ENCODE measurements at regions not wholly inside any gene's neighbourhood (a gene's known extent, or its start where the extent isn't known, plus 50 kb on each side); places are given as distances from the start of the nearest gene placed in this dataset.

DNA sequence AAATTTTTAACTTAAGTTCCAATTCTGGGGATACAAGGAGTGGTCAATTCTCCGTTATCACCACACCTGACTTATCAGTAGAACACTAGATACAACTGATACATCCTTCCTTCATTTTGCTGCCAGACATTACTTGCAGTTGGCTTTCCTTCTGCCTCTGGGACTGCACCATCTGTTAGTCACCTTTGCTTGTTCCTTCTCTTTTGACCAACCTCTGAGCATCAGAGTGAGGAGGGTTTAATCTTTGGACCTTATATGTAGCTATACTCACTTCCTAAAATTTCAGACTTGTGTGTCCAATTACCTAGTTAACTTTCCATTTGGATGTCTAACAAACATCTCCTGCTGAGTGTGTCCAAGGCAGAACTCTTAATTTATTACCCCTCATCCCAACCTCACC lies 330.7 kb downstream of the PTTG2 start:
- Histone ChIP-seq H2BK120ac (ENCODE audit: low read depth, low read length) (no peak overlapping the region), H3K27me3 (ENCODE audit: control insufficient read depth, insufficient read depth, low read length) (no peaks in the 10 kb centered on the region), H2BK5ac (ENCODE audit: low read depth, low read length, poor library complexity, severe bottlenecking) (no peak overlapping the region), H3K4me3 (ENCODE audit: insufficient read depth, low read depth, low read length) (no peak overlapping the region), H3K9ac (ENCODE audit: low read depth, low read length) (no peak overlapping the region), H4K5ac (ENCODE audit: low read depth, low read length) (no peak overlapping the region), H4K8ac (ENCODE audit: low read depth in 2 of 2, low read length in 2 of 2) (no peak overlapping the region), H3K18ac (ENCODE audit: low read depth, low read length) (no peak overlapping the region), H3K79me1 (ENCODE audit: low read depth in 1 of 2, low read length in 2 of 2) (no peaks in the 10 kb centered on the region), H4K20me1 (ENCODE audit: insufficient read depth, low read length) (no peaks in the 10 kb centered on the region), H3K9me1 (ENCODE audit: insufficient read depth, low read length) (no peaks in the 10 kb centered on the region), H2BK15ac (ENCODE audit: low read depth, low read length) (no peak overlapping the region), H3K56ac (ENCODE audit: extremely low read depth, insufficient read depth, low read length) (no peak overlapping the region), H3K23ac (ENCODE audit: low read depth, low read length) (no peak overlapping the region), H3K4me1 (ENCODE audit: control insufficient read depth, insufficient read depth, low read length) (no peaks in the 10 kb centered on the region; the same call in 1 of the 2 replicates), H4K91ac (ENCODE audit: insufficient read depth, low read depth, low read length) (no peak overlapping the region), H3K4ac (ENCODE audit: low read depth, low read length) (no peak overlapping the region), H3K9me3 (ENCODE audit: control insufficient read depth, insufficient read depth, low read length) (no peaks in the 10 kb centered on the region), H2BK20ac (ENCODE audit: low read depth, low read length) (no peak overlapping the region), H3K27ac (ENCODE audit: insufficient read depth, low read length) (no peak overlapping the region), H3K4me2 (ENCODE audit: low read depth, low read length) (no peak overlapping the region), H3K36me3 (ENCODE audit: control insufficient read depth, insufficient read depth, low read length) (no peaks in the 10 kb centered on the region), H2AFZ (replicated peaks; ENCODE audit: low read length, poor library complexity) (no peak overlapping the region), H3K14ac (replicated peaks; ENCODE audit: low read depth, low read length) (no peak overlapping the region), H2AK9ac (replicated peaks; ENCODE audit: low read depth, low read length, poor library complexity) (no peak overlapping the region), H2AK5ac (ENCODE audit: low read depth, low read length) (no peak overlapping the region)
- BruUV-seq (replicated peaks) = no TSS peak
- DNase-seq (no peak), ATAC-seq (ENCODE audit: low read depth) (no peak)
- WGBS, 2 experiments (ENCODE audit: extremely low coverage in 2 of 2, insufficient read length in 1 of 2) = no CpG with 5 or more reads among the region's 1 CpG
- TF ChIP-seq RAD21 (IDR thresholded peaks at IDR 0.05; ENCODE audit: low read length) = no peak
- TF ChIP-seq, protein P1, sequence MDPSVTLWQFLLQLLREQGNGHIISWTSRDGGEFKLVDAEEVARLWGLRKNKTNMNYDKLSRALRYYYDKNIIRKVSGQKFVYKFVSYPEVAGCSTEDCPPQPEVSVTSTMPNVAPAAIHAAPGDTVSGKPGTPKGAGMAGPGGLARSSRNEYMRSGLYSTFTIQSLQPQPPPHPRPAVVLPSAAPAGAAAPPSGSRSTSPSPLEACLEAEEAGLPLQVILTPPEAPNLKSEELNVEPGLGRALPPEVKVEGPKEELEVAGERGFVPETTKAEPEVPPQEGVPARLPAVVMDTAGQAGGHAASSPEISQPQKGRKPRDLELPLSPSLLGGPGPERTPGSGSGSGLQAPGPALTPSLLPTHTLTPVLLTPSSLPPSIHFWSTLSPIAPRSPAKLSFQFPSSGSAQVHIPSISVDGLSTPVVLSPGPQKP (IDR thresholded peaks at IDR 0.05; ENCODE audit: borderline replicate concordance, low read depth, low read length) = no peak
- no peak for TF ChIP-seq FOS (IDR thresholded peaks at IDR 0.05; ENCODE audit: low read depth, low read length)
- no peak for TF ChIP-seq BHLHE40 (IDR thresholded peaks at IDR 0.05; ENCODE audit: low read depth, low read length)
- TF ChIP-seq, protein P2, sequence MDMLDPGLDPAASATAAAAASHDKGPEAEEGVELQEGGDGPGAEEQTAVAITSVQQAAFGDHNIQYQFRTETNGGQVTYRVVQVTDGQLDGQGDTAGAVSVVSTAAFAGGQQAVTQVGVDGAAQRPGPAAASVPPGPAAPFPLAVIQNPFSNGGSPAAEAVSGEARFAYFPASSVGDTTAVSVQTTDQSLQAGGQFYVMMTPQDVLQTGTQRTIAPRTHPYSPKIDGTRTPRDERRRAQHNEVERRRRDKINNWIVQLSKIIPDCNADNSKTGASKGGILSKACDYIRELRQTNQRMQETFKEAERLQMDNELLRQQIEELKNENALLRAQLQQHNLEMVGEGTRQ (IDR thresholded peaks at IDR 0.05; ENCODE audit: low read depth, low read length) = no peak
- TF ChIP-seq SMC3 (IDR thresholded peaks at IDR 0.05; ENCODE audit: low read depth, low read length) = no peak
- TF ChIP-seq NFE2L2 (IDR thresholded peaks at IDR 0.05; ENCODE audit: low read depth, low read length) = no peak
- TF ChIP-seq, protein P3, sequence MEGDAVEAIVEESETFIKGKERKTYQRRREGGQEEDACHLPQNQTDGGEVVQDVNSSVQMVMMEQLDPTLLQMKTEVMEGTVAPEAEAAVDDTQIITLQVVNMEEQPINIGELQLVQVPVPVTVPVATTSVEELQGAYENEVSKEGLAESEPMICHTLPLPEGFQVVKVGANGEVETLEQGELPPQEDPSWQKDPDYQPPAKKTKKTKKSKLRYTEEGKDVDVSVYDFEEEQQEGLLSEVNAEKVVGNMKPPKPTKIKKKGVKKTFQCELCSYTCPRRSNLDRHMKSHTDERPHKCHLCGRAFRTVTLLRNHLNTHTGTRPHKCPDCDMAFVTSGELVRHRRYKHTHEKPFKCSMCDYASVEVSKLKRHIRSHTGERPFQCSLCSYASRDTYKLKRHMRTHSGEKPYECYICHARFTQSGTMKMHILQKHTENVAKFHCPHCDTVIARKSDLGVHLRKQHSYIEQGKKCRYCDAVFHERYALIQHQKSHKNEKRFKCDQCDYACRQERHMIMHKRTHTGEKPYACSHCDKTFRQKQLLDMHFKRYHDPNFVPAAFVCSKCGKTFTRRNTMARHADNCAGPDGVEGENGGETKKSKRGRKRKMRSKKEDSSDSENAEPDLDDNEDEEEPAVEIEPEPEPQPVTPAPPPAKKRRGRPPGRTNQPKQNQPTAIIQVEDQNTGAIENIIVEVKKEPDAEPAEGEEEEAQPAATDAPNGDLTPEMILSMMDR (conservative IDR thresholded peaks at IDR 0.05; ENCODE audit: low read depth, low read length) = no peak
- TF ChIP-seq MAZ (IDR thresholded peaks at IDR 0.05; ENCODE audit: borderline replicate concordance, low read depth, low read length) = no peak
- no peak for TF ChIP-seq CHD1 (IDR thresholded peaks at IDR 0.05; ENCODE audit: low read depth, low read length)
- TF ChIP-seq MXI1 (IDR thresholded peaks at IDR 0.05; ENCODE audit: borderline replicate concordance, low read depth, low read length) = no peak
- TF ChIP-seq MAFK (IDR thresholded peaks at IDR 0.05; ENCODE audit: low read depth, low read length) = no peak
- TF ChIP-seq POLR2A (IDR thresholded peaks at IDR 0.05; ENCODE audit: low read depth, low read length) = no peak
- TF ChIP-seq RFX5 (IDR thresholded peaks at IDR 0.05; ENCODE audit: low read depth, low read length) = no peak
- TF ChIP-seq CEBPB (IDR thresholded peaks at IDR 0.05; ENCODE audit: low read depth, low read length) = no peak
- TF ChIP-seq RCOR1 (IDR thresholded peaks at IDR 0.05; ENCODE audit: insufficient replicate concordance, low read length) = no peak
- CTCF ChIA-PET = no interaction called here
- POLR2A ChIA-PET (ENCODE audit: unreplicated experiment) = no interaction called here
- dilution Hi-C loops (cut with HindIII; ENCODE audit: low sequenced_read_pairs, unreplicated experiment) (no loop called here), in situ Hi-C loops (cut with MboI; ENCODE audit: low sequenced_read_pairs) (no loop called here), intact Hi-C loops (cut with micrococcal nuclease) (no loop called here)

Data from IMR-90 (cell line).